GM23338 (cell line): ENCODE measurements at regions not wholly inside any gene's neighbourhood (a gene's known extent, or its start where the extent isn't known, plus 50 kb on each side); places are given as distances from the start of the nearest gene placed in this dataset.

ENCODE experiments used
- ATAC-seq: fragments of 200-7000 bp; cut with Tn5 transposase; 3 replicates; pipeline ENCODE4 v1.9.1; 2020
- DNase-seq: peaks from one replicate; pipeline ENCODE4 v3.0.0-alpha.2; 2015; ENCODE audit warnings: low spot score
- H2AFZ ChIP-seq: fragments of 200-600 bp; sonication (generic); 2 replicates; pipeline ENCODE4 v1.8.0; 2016; ENCODE audit warnings: antibody characterized with exemption, mild to moderate bottlenecking, moderate library complexity
- H3F3A ChIP-seq: fragments of 200-600 bp; sonication (generic); replicated peaks from 2 replicates; pipeline ENCODE4 v1.8.0; 2017; ENCODE audit warnings: antibody characterized with exemption, mixed run types, low read depth
- H3K27ac ChIP-seq: fragments of 200-600 bp; sonication (generic); 2 replicates; pipeline ENCODE4 v1.6.1; 2016; ENCODE audit warnings: low read depth
- H3K27me3 ChIP-seq: fragments of 200-600 bp; sonication (generic); 2 replicates; pipeline ENCODE4 v1.8.0; 2016; ENCODE audit warnings: mild to moderate bottlenecking, mixed run types, moderate library complexity; ENCODE audit not compliant: insufficient read depth
- H3K36me3 ChIP-seq: fragments of 200-600 bp; sonication (generic); 2 replicates; pipeline ENCODE4 v1.8.0; 2016; ENCODE audit warnings: mild to moderate bottlenecking; ENCODE audit not compliant: insufficient read depth
- H3K4me1 ChIP-seq: fragments of 200-600 bp; sonication (generic); 2 replicates; pipeline ENCODE4 v1.8.0; 2016; ENCODE audit warnings: mild to moderate bottlenecking, moderate library complexity; ENCODE audit not compliant: insufficient read depth
- H3K4me2 ChIP-seq: fragments of 200-600 bp; sonication (generic); 2 replicates; pipeline ENCODE4 v1.7.1; 2017; ENCODE audit warnings: mixed run types
- H3K4me3 ChIP-seq: fragments of 200-600 bp; sonication (generic); 2 replicates; pipeline ENCODE4 v1.6.1; 2016; ENCODE audit warnings: mixed run types
- H3K79me2 ChIP-seq: fragments of 200-600 bp; sonication (generic); replicated peaks from 2 replicates; pipeline ENCODE4 v1.8.0; 2017; ENCODE audit warnings: mild to moderate bottlenecking; ENCODE audit not compliant: insufficient read depth
- H3K9me2 ChIP-seq: fragments of 200-600 bp; sonication (generic); 2 replicates; pipeline ENCODE4 v1.8.0; 2017; ENCODE audit not compliant: insufficient read depth
- H4K20me1 ChIP-seq: fragments of 200-600 bp; sonication (generic); replicated peaks from 2 replicates; pipeline ENCODE4 v1.8.0; 2017; ENCODE audit warnings: mild to moderate bottlenecking; ENCODE audit not compliant: insufficient read depth
- H3K27ac Mint-ChIP-seq: 2 replicates; pipeline ENCODE4 v1.8.0; 2020; ENCODE audit warnings: inconsistent platforms, mild to moderate bottlenecking, moderate library complexity, mixed read lengths
- H3K27me3 Mint-ChIP-seq: 3 replicates; pipeline ENCODE4 v1.8.0; 2022; ENCODE audit warnings: low read depth, mild to moderate bottlenecking, moderate library complexity, mixed read lengths, inconsistent platforms; ENCODE audit not compliant: insufficient read depth, poor library complexity
- H3K36me3 Mint-ChIP-seq: 3 replicates; pipeline ENCODE4 v1.8.0; 2021; ENCODE audit warnings: low read depth, mild to moderate bottlenecking, inconsistent platforms, moderate library complexity, mixed read lengths
- H3K4me1 Mint-ChIP-seq: 3 replicates; pipeline ENCODE4 v1.8.0; 2020; ENCODE audit warnings: mild to moderate bottlenecking, inconsistent platforms, mixed read lengths
- H3K4me3 Mint-ChIP-seq: 3 replicates; pipeline ENCODE4 v1.8.0; 2021; ENCODE audit warnings: moderate library complexity, mild to moderate bottlenecking, inconsistent platforms, mixed read lengths
- H3K9me3 Mint-ChIP-seq: 3 replicates; pipeline ENCODE4 v1.8.0; 2020; ENCODE audit warnings: moderate library complexity, mild to moderate bottlenecking, inconsistent platforms, mixed read lengths
- CREB1 ChIP-seq: fragments of 250-450 bp; sonication (Bioruptor Pico); IDR thresholded peaks from 2 replicates; pipeline ENCODE4 v1.5.0; 2020; ENCODE audit warnings: low read depth, mild to moderate bottlenecking, moderate library complexity
- CTCF ChIP-seq, 2 experiments: fragments of 200-600 bp in 1 of 2; sonication (generic) in 1 of 2; conservative IDR thresholded peaks; 2 replicates each; pipeline versions ENCODE4 v1.5.1 to v1.6.1; 2016 to 2017; ENCODE audit warnings: antibody characterized with exemption in 2 of 2, low read depth in 2 of 2, mild to moderate bottlenecking in 2 of 2, moderate library complexity in 1 of 2
- ETS1 ChIP-seq: IDR thresholded peaks from 2 replicates; pipeline ENCODE4 v1.6.1; 2016; ENCODE audit warnings: antibody characterized with exemption
- EZH2 ChIP-seq: fragments of 200-600 bp; sonication (generic); IDR thresholded peaks from one replicate; pipeline ENCODE4 v1.8.0; 2017; ENCODE audit warnings: antibody characterized with exemption, mild to moderate bottlenecking, low read depth; ENCODE audit not compliant: unreplicated experiment
- EZH2phosphoT487 ChIP-seq: fragments of 200-600 bp; sonication (generic); IDR thresholded peaks from one replicate; pipeline ENCODE4 v1.8.1; 2018; ENCODE audit warnings: antibody characterized with exemption; ENCODE audit not compliant: unreplicated experiment
- JUNB ChIP-seq: IDR thresholded peaks from one replicate; pipeline ENCODE4 v1.6.1; 2016; ENCODE audit warnings: antibody characterized with exemption; ENCODE audit not compliant: unreplicated experiment
- NANOG ChIP-seq: IDR thresholded peaks from 2 replicates; pipeline ENCODE4 v1.6.1; 2016; ENCODE audit warnings: antibody characterized with exemption, borderline replicate concordance
- POLR2AphosphoS5 ChIP-seq: IDR thresholded peaks from 2 replicates; pipeline ENCODE4 v1.6.1; 2016; ENCODE audit warnings: antibody characterized with exemption, low read depth
- REST ChIP-seq: IDR thresholded peaks from one replicate; pipeline ENCODE4 v1.6.1; 2018; ENCODE audit warnings: antibody characterized with exemption; ENCODE audit not compliant: unreplicated experiment
- STAT1 ChIP-seq: IDR thresholded peaks from one replicate; pipeline ENCODE4 v1.6.1; 2016; ENCODE audit warnings: antibody characterized with exemption; ENCODE audit not compliant: unreplicated experiment
- ZNF114 ChIP-seq: fragments of 250-450 bp; sonication (Bioruptor Pico); IDR thresholded peaks from 2 replicates; pipeline ENCODE4 v1.5.0; 2020; ENCODE audit warnings: mild to moderate bottlenecking, moderate library complexity
- ZNF331 ChIP-seq: fragments of 250-450 bp; sonication (Bioruptor Pico); IDR thresholded peaks from 2 replicates; pipeline ENCODE4 v1.5.0; 2020; ENCODE audit warnings: low read depth, mild to moderate bottlenecking, moderate library complexity
- ZNF462 ChIP-seq: fragments of 250-450 bp; sonication (Bioruptor Pico); IDR thresholded peaks from 2 replicates; pipeline ENCODE4 v1.5.0; 2020; ENCODE audit warnings: mild to moderate bottlenecking, moderate library complexity

GRCh38 chr5:10120934-10121333 lies 128.8 kb downstream of the ATPSCKMT start (continued):
- TF ChIP-seq EZH2 (no peak), ZNF331 (CRISPR knock-in tag) (no peak)

GRCh38 chr5:10118150-10118549 lies 131.5 kb downstream of the ATPSCKMT start:
- peaks cover 10% of the 10 kb centered on the region; the same call in 1 of the 3 replicates for H3K9me3 Mint-ChIP-seq
- DNase-seq (no peak), ATAC-seq (no peak)
- no peaks in the 10 kb centered on the region for H3K4me1 ChIP-seq
- H3K36me3 ChIP-seq: no peaks in the 10 kb centered on the region
- TF ChIP-seq EZH2phosphoT487: no peak
- no peak for TF ChIP-seq ZNF114 (CRISPR knock-in tag)
- TF ChIP-seq CREB1: no peak
- no peak for TF ChIP-seq CTCF (conservative IDR thresholded peaks at IDR 0.05; ENCODE audit: low read depth in 2 of 2)
- no peak for TF ChIP-seq REST
- no peak for TF ChIP-seq ZNF462 (CRISPR knock-in tag)
- TF ChIP-seq JUNB: no peak
- no peak for TF ChIP-seq ETS1
- no peak for TF ChIP-seq EZH2
- TF ChIP-seq NANOG: no peak
- TF ChIP-seq ZNF331 (CRISPR knock-in tag): no peak
- no peak for TF ChIP-seq STAT1
- TF ChIP-seq POLR2AphosphoS5: no peak
- H3K4me3 ChIP-seq: no peak overlapping the region
- H2AFZ ChIP-seq: no peak overlapping the region
- peaks cover 3% of the 10 kb centered on the region; the same call in 1 of the 2 replicates for H3K9me2 ChIP-seq
- H3K36me3 Mint-ChIP-seq: no peaks in the 10 kb centered on the region; the same call in 2 of the 3 replicates
- no peak overlapping the region for H3K4me3 Mint-ChIP-seq
- no peak overlapping the region for H3K4me2 ChIP-seq
- no peaks in the 10 kb centered on the region for H3K79me2 ChIP-seq
- H3K27me3 Mint-ChIP-seq: peaks cover 3% of the 10 kb centered on the region
- H3F3A ChIP-seq: no peaks in the 10 kb centered on the region
- H3K27ac ChIP-seq: no peak overlapping the region
- H4K20me1 ChIP-seq: no peaks in the 10 kb centered on the region
- H3K27ac Mint-ChIP-seq: no peak overlapping the region
- peaks cover 3% of the 10 kb centered on the region; the same call in 1 of the 3 replicates for H3K4me1 Mint-ChIP-seq
- H3K27me3 ChIP-seq: no peaks in the 10 kb centered on the region
